Keratinocyte (primary cell): ENCODE measurements at regions not wholly inside any gene's neighbourhood (a gene's known extent, or its start where the extent isn't known, plus 50 kb on each side); places are given as distances from the start of the nearest gene placed in this dataset.
A peak's percentile ranks its signal among the peaks of the same experiment; 100 is the strongest.

Source experiments
- DNase-seq: peaks from one replicate; pipeline ENCODE4 v3.0.0-alpha.2; 2011; ENCODE audit warnings: low read depth, missing footprints, low spot score
- FAIRE-seq: peaks from 2 replicates; lab custom pipeline; 2011; peaks lifted over from hg19 to GRCh38; lab: Jason Lieb, UNC
- H2AFZ ChIP-seq: 2 replicates; pipeline ENCODE4 v1.6.0; 2012; ENCODE audit warnings: low read length, control low read depth, inconsistent platforms; ENCODE audit not compliant: control insufficient read depth
- H3K27ac ChIP-seq: 2 replicates; pipeline ENCODE4 v1.5.1; 2011; ENCODE audit warnings: low read length; ENCODE audit not compliant: control insufficient read depth, insufficient read depth
- H3K27me3 ChIP-seq: 3 replicates; pipeline ENCODE4 v1.6.0; 2011; ENCODE audit warnings: low read length; ENCODE audit not compliant: control insufficient read depth, insufficient read depth; ENCODE audit errors: extremely low read depth
- H3K36me3 ChIP-seq, 2 experiments: 2 replicates in 1 of 2; 3 replicates in 1 of 2; pipeline ENCODE4 v1.5.1; 2011; ENCODE audit warnings: low read length in 2 of 2, mild to moderate bottlenecking in 1 of 2; ENCODE audit not compliant: control insufficient read depth in 2 of 2, insufficient read depth in 2 of 2; ENCODE audit errors: extremely low read depth in 1 of 2
- H3K4me1 ChIP-seq: 3 replicates; pipeline ENCODE4 v1.5.1; 2011; ENCODE audit warnings: low read length; ENCODE audit not compliant: control insufficient read depth, insufficient read depth; ENCODE audit errors: extremely low read depth
- H3K4me2 ChIP-seq: 3 replicates; pipeline ENCODE4 v1.6.0; 2011; ENCODE audit warnings: low read depth, low read length; ENCODE audit not compliant: control insufficient read depth, insufficient read depth; ENCODE audit errors: extremely low read depth
- H3K4me3 ChIP-seq, 3 experiments: fragments of 200-600 bp in 1 of 3; sonication (generic) in 1 of 3; 2 replicates in 2 of 3; 3 replicates in 1 of 3; pipeline ENCODE4 v1.5.1; 2011 to 2016; ENCODE audit warnings: low read length in 3 of 3, mild to moderate bottlenecking in 3 of 3, control low read depth in 2 of 3, inconsistent platforms in 1 of 3, low read depth in 1 of 3, mixed read lengths in 1 of 3, mixed run types in 1 of 3, moderate library complexity in 1 of 3; ENCODE audit not compliant: control insufficient read depth in 2 of 3, insufficient read depth in 2 of 3; ENCODE audit errors: extremely low read depth in 1 of 3
- H3K79me2 ChIP-seq: 2 replicates; pipeline ENCODE4 v1.6.0; 2012; ENCODE audit warnings: low read length; ENCODE audit not compliant: control insufficient read depth, insufficient read depth
- H3K9ac ChIP-seq: 3 replicates; pipeline ENCODE4 v1.6.0; 2011; ENCODE audit warnings: low read length; ENCODE audit not compliant: control insufficient read depth, insufficient read depth; ENCODE audit errors: extremely low read depth
- H3K9me1 ChIP-seq: 3 replicates; pipeline ENCODE4 v1.6.0; 2011; ENCODE audit warnings: low read length; ENCODE audit not compliant: control insufficient read depth, insufficient read depth; ENCODE audit errors: extremely low read depth
- H3K9me3 ChIP-seq: 2 replicates; pipeline ENCODE4 v1.5.1; 2012; ENCODE audit warnings: low read depth, low read length; ENCODE audit not compliant: control insufficient read depth
- H4K20me1 ChIP-seq: 3 replicates; pipeline ENCODE4 v1.6.0; 2011; ENCODE audit warnings: low read length; ENCODE audit not compliant: control insufficient read depth, insufficient read depth; ENCODE audit errors: extremely low read depth
- EZH2 ChIP-seq: IDR thresholded peaks from one replicate; pipeline ENCODE4 v1.6.1; 2012; ENCODE audit warnings: inconsistent platforms, mild to moderate bottlenecking, low read length, moderate library complexity
- dilution Hi-C: fragments of 300-500 bp; cut with MboI; formaldehyde crosslinking; loops from one replicate; pipeline ENCODE4 v1.7.0; 2020; ENCODE audit warnings: low sequenced_read_pairs; ENCODE audit not compliant: extremely low pct_ligation_motif_present
- TF ChIP-seq, protein P1 (sequence below), 3 experiments: IDR thresholded peaks in 1 of 3; conservative IDR thresholded peaks in 1 of 3; optimal IDR thresholded peaks in 1 of 3; 2 replicates in 2 of 3; 3 replicates in 1 of 3; pipeline versions ENCODE3 to v1.5.1; 2011; ENCODE audit warnings: low read length in 3 of 3, mild to moderate bottlenecking in 3 of 3, moderate library complexity in 2 of 3, control low read depth in 1 of 3, inconsistent platforms in 1 of 3; ENCODE audit not compliant: insufficient read depth in 2 of 3; ENCODE audit errors: extremely low read depth in 1 of 3

DNA sequence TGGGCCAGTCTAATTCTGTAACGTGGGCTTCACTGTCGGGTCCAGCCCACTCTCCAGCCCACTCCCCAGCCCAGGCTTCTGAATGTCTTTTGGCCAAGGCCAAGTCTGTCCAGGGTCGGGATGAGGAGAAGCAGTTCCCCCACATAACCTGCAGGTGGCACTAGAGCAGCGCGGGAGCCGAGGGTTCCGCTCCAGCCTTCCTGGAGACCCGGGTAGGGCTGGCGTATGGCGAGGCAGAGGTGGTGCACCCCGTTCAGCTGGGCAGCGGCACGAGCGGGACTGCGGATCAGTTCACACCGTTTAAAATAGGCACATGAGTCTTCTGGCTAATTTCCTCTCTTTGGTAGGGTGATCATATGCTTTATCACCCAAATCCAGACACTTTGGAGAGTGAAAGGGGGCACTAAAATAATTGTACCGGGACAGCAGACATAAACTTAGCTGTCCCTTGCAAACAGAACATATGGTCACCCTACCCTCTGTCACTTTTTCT is 185.9 kb downstream of the MSX2 start:
- FAIRE-seq (peak; percentile 29), DNase-seq (no peak)
- Histone ChIP-seq H3K4me2 (no peak overlapping the region), H3K9me3 (no peaks in the 10 kb centered on the region), H3K79me2 (no peaks in the 10 kb centered on the region), H3K36me3 (no peaks in the 10 kb centered on the region), H2AFZ (no peak overlapping the region), H3K27ac (no peak overlapping the region), H3K9ac (no peak overlapping the region), H4K20me1 (no peaks in the 10 kb centered on the region), H3K4me3 (no peak overlapping the region), H3K9me1 (no peaks in the 10 kb centered on the region), H3K4me1 (no peaks in the 10 kb centered on the region), H3K27me3 (no peaks in the 10 kb centered on the region)
- TF ChIP-seq, protein P1, sequence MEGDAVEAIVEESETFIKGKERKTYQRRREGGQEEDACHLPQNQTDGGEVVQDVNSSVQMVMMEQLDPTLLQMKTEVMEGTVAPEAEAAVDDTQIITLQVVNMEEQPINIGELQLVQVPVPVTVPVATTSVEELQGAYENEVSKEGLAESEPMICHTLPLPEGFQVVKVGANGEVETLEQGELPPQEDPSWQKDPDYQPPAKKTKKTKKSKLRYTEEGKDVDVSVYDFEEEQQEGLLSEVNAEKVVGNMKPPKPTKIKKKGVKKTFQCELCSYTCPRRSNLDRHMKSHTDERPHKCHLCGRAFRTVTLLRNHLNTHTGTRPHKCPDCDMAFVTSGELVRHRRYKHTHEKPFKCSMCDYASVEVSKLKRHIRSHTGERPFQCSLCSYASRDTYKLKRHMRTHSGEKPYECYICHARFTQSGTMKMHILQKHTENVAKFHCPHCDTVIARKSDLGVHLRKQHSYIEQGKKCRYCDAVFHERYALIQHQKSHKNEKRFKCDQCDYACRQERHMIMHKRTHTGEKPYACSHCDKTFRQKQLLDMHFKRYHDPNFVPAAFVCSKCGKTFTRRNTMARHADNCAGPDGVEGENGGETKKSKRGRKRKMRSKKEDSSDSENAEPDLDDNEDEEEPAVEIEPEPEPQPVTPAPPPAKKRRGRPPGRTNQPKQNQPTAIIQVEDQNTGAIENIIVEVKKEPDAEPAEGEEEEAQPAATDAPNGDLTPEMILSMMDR (optimal IDR thresholded peaks at IDR 0.05 in 1 of 3, IDR thresholded peaks at IDR 0.05 in 1 of 3, conservative IDR thresholded peaks at IDR 0.05 in 1 of 3; ENCODE audit: extremely low read depth in 1 of 3, insufficient read depth in 2 of 3, low read length in 3 of 3): peak; percentile 80 to 94 (median 81)
- no peak for TF ChIP-seq EZH2
- dilution Hi-C loops: no loop called here

DNA sequence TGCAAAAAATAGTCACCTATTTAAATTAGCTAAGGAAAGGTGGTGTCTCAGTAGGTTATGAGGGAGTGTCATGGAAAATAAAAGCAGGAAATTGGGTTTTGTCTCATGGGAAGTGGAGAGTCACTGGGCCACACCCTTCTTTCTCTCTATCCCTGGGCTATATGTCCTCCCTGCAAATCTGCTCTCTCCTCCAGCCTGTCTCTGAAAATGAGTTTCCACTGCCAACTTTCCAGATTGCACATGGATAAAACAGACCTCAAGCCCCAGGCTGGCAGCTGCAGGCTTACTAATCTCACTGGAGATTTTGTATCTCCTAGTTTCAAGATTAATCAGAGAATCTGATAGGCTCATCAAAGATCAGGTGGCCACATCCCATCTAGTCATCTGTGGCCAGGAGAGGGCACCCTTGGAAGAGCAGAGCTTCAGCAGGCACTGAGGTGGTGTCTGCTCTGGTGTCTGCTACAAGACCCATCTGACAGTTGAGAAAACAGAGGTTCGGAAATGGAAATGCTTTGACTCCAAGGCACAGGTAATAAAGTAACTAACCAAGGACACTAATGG is 178.9 kb downstream of the MSX2 start:
- Histone ChIP-seq H3K4me2 (no peak overlapping the region), H3K4me1 (peaks cover 4% of the 10 kb centered on the region), H3K79me2 (no peaks in the 10 kb centered on the region), H3K27me3 (no peaks in the 10 kb centered on the region), H2AFZ (no peak overlapping the region), H3K9ac (no peak overlapping the region), H3K9me1 (no peaks in the 10 kb centered on the region), H3K36me3 (no peaks in the 10 kb centered on the region), H3K4me3 (no peak overlapping the region), H3K27ac (no peak overlapping the region), H3K9me3 (no peaks in the 10 kb centered on the region), H4K20me1 (no peaks in the 10 kb centered on the region)
- dilution Hi-C loops: no loop called here
- DNase-seq (no peak), FAIRE-seq (no peak)
- TF ChIP-seq, protein P1 (optimal IDR thresholded peaks at IDR 0.05 in 1 of 3, IDR thresholded peaks at IDR 0.05 in 1 of 3, conservative IDR thresholded peaks at IDR 0.05 in 1 of 3; ENCODE audit: extremely low read depth in 1 of 3, insufficient read depth in 2 of 3, low read length in 3 of 3): peak in 1 of 3 experiments; percentile 26
- no peak for TF ChIP-seq EZH2
